ENCODE measurements at regions not wholly inside any gene's neighbourhood (a gene's known extent, or its start where the extent isn't known, plus 50 kb on each side); places are given as distances from the start of the nearest gene placed in this dataset.

- Histone ChIP-seq H3K9ac (ENCODE audit: control insufficient read depth, insufficient read depth, low read length) (no peak overlapping the region), H3K4me3 (no peak overlapping the region), H3K79me2 (ENCODE audit: control insufficient read depth, insufficient read depth, low read length) (no peaks in the 10 kb centered on the region), H3K4me2 (ENCODE audit: control insufficient read depth, insufficient read depth) (no peak overlapping the region), H3K27me3 (replicated peaks in 1 of 2; ENCODE audit: control insufficient read depth in 2 of 2, insufficient read depth in 2 of 2, low read length in 1 of 2) (no peaks in the 10 kb centered on the region), H2AFZ (ENCODE audit: control insufficient read depth, low read depth, low read length) (no peak overlapping the region), H3K36me3 (ENCODE audit: control insufficient read depth in 2 of 2, insufficient read depth in 2 of 2, low read length in 1 of 2) (no peaks in the 10 kb centered on the region), H3K4me1 (ENCODE audit: control insufficient read depth, insufficient read depth, low read length) (no peaks in the 10 kb centered on the region), H3K27ac (ENCODE audit: control insufficient read depth, insufficient read depth) (no peak overlapping the region), H3K9me3 (replicated peaks; ENCODE audit: control insufficient read depth, insufficient read depth, low read length) (no peaks in the 10 kb centered on the region), H4K20me1 (ENCODE audit: control insufficient read depth, insufficient read depth) (no peaks in the 10 kb centered on the region)
- RAD21 ChIA-PET (ENCODE audit: unreplicated experiment): no interaction called here
- intact Hi-C loops (cut with micrococcal nuclease; ENCODE audit: unreplicated experiment) (no loop called here), in situ Hi-C loops (cut with MboI) (no loop called here)
- whole genome bisulfite sequencing (ENCODE audit: insufficient coverage, insufficient replicate concordance, low lambda C conversion rate, missing lambda C conversion rate): 63% methylated on average over 2 of the region's 2 CpGs
- no TSS peak for BruUV-seq (replicated peaks)
- SMC1A ChIA-PET (ENCODE audit: uncharacterized antibody, unreplicated experiment): interaction anchor here (0.7 to 0.8 kb wide), 3 partner anchors 11 to 98 kb away, joined by 3 to 4 read pairs (median 3); no protein-coding TSS in a partner anchor
- DNase-seq (ENCODE audit: low read depth, low spot score) (no peak), FAIRE-seq (no peak), ATAC-seq (no peak)
- CTCF ChIA-PET: interaction anchor here (0.6 to 0.7 kb wide), 2 partner anchors 1229 to 1425 kb away, joined by 3 read pairs; no protein-coding TSS in a partner anchor
- POLR2A ChIA-PET: no interaction called here
- TF ChIP-seq YBX1 (IDR thresholded peaks at IDR 0.05): no peak
- no peak for TF ChIP-seq ZNF24 (IDR thresholded peaks at IDR 0.05)
- no peak for TF ChIP-seq FOXM1 (IDR thresholded peaks at IDR 0.05; ENCODE audit: low read depth, low read length)
- TF ChIP-seq ZBTB40 (IDR thresholded peaks at IDR 0.05; ENCODE audit: borderline replicate concordance): no peak
- TF ChIP-seq POU2F2 (IDR thresholded peaks at IDR 0.05; ENCODE audit: borderline replicate concordance, low read depth, low read length): no peak
These were observed 404.4 kb upstream of the NECTIN3 start for GRCh38 chr3:110667216-110667615.

All from GM12878 (cell line).